HG03520 (cell line): ENCODE measurements at regions not wholly inside any gene's neighbourhood (a gene's known extent, or its start where the extent isn't known, plus 50 kb on each side); places are given as distances from the start of the nearest gene placed in this dataset.
A peak's percentile ranks its signal among the peaks of the same experiment; 100 is the strongest.

Source experiments
- ATAC-seq: cut with Tn5 transposase; IDR thresholded peaks from one replicate; pipeline ENCODE4 v1.9.1; 2021; ENCODE audit warnings: mild to moderate bottlenecking, moderate library complexity; ENCODE audit not compliant: unreplicated experiment

DNA sequence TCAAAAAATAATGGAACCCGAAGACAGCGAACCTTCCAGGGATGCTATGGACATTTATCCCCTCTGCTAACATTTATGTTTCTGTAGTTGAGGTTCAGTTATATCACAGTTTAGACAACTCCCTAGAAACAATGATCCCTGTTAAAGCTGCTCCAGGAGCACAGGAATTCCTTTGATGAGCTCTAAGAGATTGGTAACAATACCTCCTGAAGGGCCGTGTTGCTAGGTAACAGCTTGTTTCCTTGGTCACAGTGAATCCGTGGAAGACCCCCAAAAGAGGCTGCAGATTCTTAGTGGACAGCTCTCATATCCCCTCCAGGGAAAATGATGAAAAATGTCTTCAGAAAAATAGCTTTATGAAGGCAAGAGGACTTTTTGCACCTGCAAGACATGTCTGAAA is 160.2 kb downstream of the SERPINI1 start:
- no peak for ATAC-seq

DNA sequence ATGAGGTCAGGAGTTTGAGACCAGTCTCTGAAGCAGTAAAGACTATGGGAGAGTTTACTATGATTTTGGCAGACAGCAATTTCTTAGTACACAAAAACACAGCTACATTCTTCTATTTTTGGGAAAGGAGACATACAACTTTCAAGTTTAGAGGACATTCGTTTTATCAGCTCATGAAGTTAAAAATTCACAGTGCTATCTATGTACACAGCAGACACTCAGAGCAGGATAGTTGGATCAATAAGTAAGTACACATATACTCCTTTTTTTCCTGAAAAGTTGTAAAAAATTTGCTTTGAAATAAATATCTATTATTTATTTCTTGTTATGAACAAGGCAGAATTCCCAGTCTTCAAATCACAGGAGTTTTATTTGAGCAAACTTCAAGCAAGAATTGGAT is 159.7 kb downstream of the SERPINI1 start:
- no peak for ATAC-seq

DNA sequence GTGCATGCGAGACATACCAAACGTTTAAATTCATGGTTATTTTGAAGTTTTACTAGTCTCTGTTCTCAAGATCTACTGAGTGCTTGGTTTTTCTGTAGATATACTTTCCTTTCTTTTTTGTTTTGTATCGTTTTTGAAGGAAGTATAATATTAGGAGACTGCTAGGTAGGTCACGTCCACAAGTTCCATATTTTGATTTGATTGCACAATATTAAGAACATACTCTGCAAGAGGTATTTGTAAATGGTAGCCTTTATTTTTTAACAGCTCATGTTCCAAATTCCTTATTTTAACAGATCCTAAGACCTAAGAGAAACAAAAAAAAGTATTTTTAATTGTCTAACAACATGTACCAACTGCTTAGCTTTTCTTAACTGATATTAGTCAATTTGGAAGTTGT is 156.7 kb downstream of the SERPINI1 start:
- no peak for ATAC-seq

GRCh38 chr3:167887096-167887495 is 151.6 kb downstream of the SERPINI1 start:
- ATAC-seq = no peak

GRCh38 chr3:167886690-167887089 is 151.2 kb downstream of the SERPINI1 start:
- ATAC-seq = no peak

DNA sequence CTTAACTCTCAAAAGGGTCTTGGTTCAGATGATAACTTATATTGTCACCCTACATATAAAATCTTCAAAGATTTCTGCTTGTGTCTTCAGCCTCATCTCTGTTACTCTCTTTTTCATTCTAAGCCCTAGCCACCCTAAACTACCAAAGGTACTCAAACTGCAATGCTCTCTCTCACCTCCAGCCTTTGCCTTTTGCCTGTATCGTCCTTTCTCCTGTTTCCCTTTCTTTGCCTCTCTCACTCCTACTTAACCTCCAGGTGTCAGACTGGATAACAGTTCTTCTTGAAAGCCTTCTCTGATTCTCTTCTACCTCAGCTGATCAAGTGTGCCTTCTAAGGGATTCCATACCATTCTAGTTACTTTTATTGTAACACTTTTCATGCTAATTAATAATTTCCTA is 149.8 kb downstream of the SERPINI1 start:
- ATAC-seq = no peak

- no peak for ATAC-seq
Measured at GRCh38 chr3:167884481-167884880, 149.0 kb downstream of the SERPINI1 start.

DNA sequence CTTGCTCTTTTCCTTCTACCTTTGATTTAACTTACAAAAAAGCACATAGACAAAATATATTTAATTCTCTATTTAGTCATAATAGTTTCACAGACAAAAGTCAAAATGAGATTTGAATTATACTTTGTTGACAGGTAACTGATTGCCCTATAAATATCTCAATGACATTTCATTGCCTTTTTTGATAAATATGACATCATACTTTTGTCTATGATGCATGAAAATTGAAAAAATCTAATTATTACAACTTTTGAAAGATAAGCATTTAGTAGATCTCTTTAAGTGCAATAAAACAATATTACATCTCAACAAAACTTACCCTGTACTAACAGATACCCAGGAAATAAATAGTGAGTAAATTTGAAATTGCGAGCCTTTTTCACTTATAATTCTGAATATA is 147.9 kb downstream of the SERPINI1 start:
- ATAC-seq = no peak

DNA sequence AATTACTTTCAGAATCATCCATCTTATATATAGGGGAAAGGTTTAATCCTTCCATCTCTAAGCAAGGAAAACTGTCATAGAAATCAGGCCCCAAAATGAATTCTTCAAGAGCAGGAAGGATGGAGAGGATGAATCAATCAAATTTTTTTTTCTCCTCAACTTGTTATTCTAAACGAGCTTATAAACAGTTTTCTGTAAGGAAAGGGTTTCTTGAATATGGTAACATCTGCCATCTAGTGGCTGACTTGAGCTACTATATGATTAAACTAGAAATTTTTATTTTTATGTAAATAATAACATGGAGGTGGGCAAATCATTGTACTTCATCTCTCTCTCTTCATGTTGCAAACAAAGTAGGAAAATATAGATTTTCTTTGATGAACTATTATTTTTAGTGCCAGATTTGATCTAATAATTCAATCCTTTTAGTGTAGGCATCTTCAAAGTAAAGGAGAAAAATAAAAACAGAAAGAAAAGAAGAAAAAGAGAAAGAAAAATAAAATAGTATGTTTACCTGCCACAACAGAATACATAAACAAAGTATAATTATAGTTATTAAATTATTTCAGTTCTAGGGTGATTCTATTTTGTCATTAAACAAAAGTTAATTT is 146.6 kb downstream of the SERPINI1 start:
- ATAC-seq = peak; percentile 79

GRCh38 chr3:167880183-167880582 is 144.7 kb downstream of the SERPINI1 start:
- no peak for ATAC-seq

- ATAC-seq = no peak
Measured at GRCh38 chr3:167876620-167877281, 141.2 kb downstream of the SERPINI1 start.
